DND-41 (cell line): ENCODE measurements at regions not wholly inside any gene's neighbourhood (a gene's known extent, or its start where the extent isn't known, plus 50 kb on each side); places are given as distances from the start of the nearest gene placed in this dataset.

Experiments used
- ATAC-seq: fragments of 200-7000 bp; cut with Tn5 transposase; 3 replicates; pipeline ENCODE4 v1.9.1; 2021; ENCODE audit warnings: low read depth; ENCODE audit not compliant: insufficient read depth
- DNase-seq: peaks from one replicate; pipeline ENCODE4 v3.0.0-alpha.2; 2020
- H2AFZ ChIP-seq: 2 replicates; pipeline ENCODE4 v1.6.0; 2012; ENCODE audit warnings: low read depth, low read length
- H3K27ac ChIP-seq: 2 replicates; pipeline ENCODE4 v1.5.1; 2012; ENCODE audit warnings: low read length, inconsistent platforms
- H3K27me3 ChIP-seq: fragments of 200-600 bp; sonication (generic); 2 replicates; pipeline ENCODE4 v1.6.0; 2012; ENCODE audit warnings: low read length, mild to moderate bottlenecking, inconsistent platforms; ENCODE audit not compliant: insufficient read depth, poor library complexity
- H3K36me3 ChIP-seq: 2 replicates; pipeline ENCODE4 v1.5.1; 2012; ENCODE audit warnings: low read length, inconsistent platforms; ENCODE audit not compliant: insufficient read depth
- H3K4me1 ChIP-seq: 2 replicates; pipeline ENCODE4 v1.5.1; 2012; ENCODE audit warnings: mild to moderate bottlenecking, low read length; ENCODE audit not compliant: insufficient read depth
- H3K4me2 ChIP-seq: 2 replicates; pipeline ENCODE4 v1.6.0; 2012; ENCODE audit warnings: mild to moderate bottlenecking, moderate library complexity, low read length, inconsistent platforms; ENCODE audit not compliant: insufficient read depth
- H3K4me3 ChIP-seq, 2 experiments: fragments of 200-600 bp in 1 of 2; shearing (Covaris generic) in 1 of 2; 2 replicates each; pipeline ENCODE4 v1.5.1; 2012 to 2016; ENCODE audit warnings: inconsistent platforms in 2 of 2, low read length in 2 of 2, mild to moderate bottlenecking in 2 of 2, low read depth in 1 of 2, moderate library complexity in 1 of 2
- H3K79me2 ChIP-seq: 2 replicates; pipeline ENCODE4 v1.6.0; 2012; ENCODE audit warnings: low read length, inconsistent platforms; ENCODE audit not compliant: insufficient read depth
- H3K9ac ChIP-seq: 2 replicates; pipeline ENCODE4 v1.6.0; 2012; ENCODE audit warnings: low read depth, mild to moderate bottlenecking, inconsistent platforms, low read length, moderate library complexity
- H3K9me3 ChIP-seq: 2 replicates; pipeline ENCODE4 v1.5.1; 2012; ENCODE audit warnings: low read length, moderate library complexity, mild to moderate bottlenecking, inconsistent platforms; ENCODE audit not compliant: insufficient read depth, severe bottlenecking
- H4K20me1 ChIP-seq: 2 replicates; pipeline ENCODE4 v1.6.0; 2012; ENCODE audit warnings: low read length; ENCODE audit not compliant: insufficient read depth
- CTCF ChIP-seq: IDR thresholded peaks from 2 replicates; pipeline ENCODE4 v1.5.1; 2012; ENCODE audit warnings: borderline replicate concordance, low read length, moderate library complexity, mild to moderate bottlenecking; ENCODE audit not compliant: poor library complexity, severe bottlenecking; ENCODE audit errors: extremely low read depth
- EZH2 ChIP-seq: IDR thresholded peaks from 3 replicates; pipeline ENCODE4 v1.6.1; 2012; ENCODE audit warnings: borderline replicate concordance, low read depth, mild to moderate bottlenecking, moderate library complexity, low read length, inconsistent platforms; ENCODE audit not compliant: severe bottlenecking

- Histone ChIP-seq H3K9ac (no peak overlapping the region), H3K4me1 (no peaks in the 10 kb centered on the region), H3K79me2 (no peaks in the 10 kb centered on the region), H2AFZ (no peak overlapping the region), H3K27ac (no peak overlapping the region), H3K27me3 (no peaks in the 10 kb centered on the region), H3K9me3 (no peaks in the 10 kb centered on the region), H4K20me1 (no peaks in the 10 kb centered on the region), H3K4me3 (no peak overlapping the region), H3K4me2 (no peak overlapping the region), H3K36me3 (no peaks in the 10 kb centered on the region)
- DNase-seq = no peak
- ATAC-seq = no peak
- no peak for TF ChIP-seq CTCF
These were observed 160.1 kb upstream of the CADM1 start for GRCh38 chr11:115664313-115664712.

- no peak for ATAC-seq
- no peaks in the 10 kb centered on the region for H4K20me1 ChIP-seq
- DNase-seq = no peak
- no peaks in the 10 kb centered on the region for H3K27me3 ChIP-seq
- no peak overlapping the region for H3K9ac ChIP-seq
- H3K27ac ChIP-seq = no peak overlapping the region
- no peaks in the 10 kb centered on the region for H3K9me3 ChIP-seq
- H3K4me3 ChIP-seq = no peak overlapping the region
- H3K4me1 ChIP-seq = no peaks in the 10 kb centered on the region
- H3K79me2 ChIP-seq = no peaks in the 10 kb centered on the region
- H3K36me3 ChIP-seq = no peaks in the 10 kb centered on the region
- H2AFZ ChIP-seq = no peak overlapping the region
- TF ChIP-seq EZH2 (no peak), CTCF (no peak)
- H3K4me2 ChIP-seq = no peak overlapping the region
These were observed 159.6 kb upstream of the CADM1 start for GRCh38 chr11:115663790-115664189.

- Histone ChIP-seq H2AFZ (no peak overlapping the region), H3K36me3 (no peaks in the 10 kb centered on the region), H3K9ac (no peak overlapping the region), H3K27me3 (no peaks in the 10 kb centered on the region), H3K27ac (no peak overlapping the region), H3K79me2 (no peaks in the 10 kb centered on the region), H4K20me1 (no peaks in the 10 kb centered on the region; the same call in 1 of the 2 replicates), H3K4me3 (no peak overlapping the region), H3K4me1 (no peaks in the 10 kb centered on the region), H3K4me2 (no peak overlapping the region), H3K9me3 (no peaks in the 10 kb centered on the region)
- ATAC-seq (no peak), DNase-seq (no peak)
- TF ChIP-seq CTCF = no peak
- TF ChIP-seq EZH2 = no peak
These were observed 156.0 kb upstream of the CADM1 start for GRCh38 chr11:115660030-115660805.
